Astrocyte (in vitro differentiated cells and primary cell): ENCODE measurements at regions not wholly inside any gene's neighbourhood (a gene's known extent, or its start where the extent isn't known, plus 50 kb on each side); places are given as distances from the start of the nearest gene placed in this dataset.

ENCODE experiments used
- EZH2 ChIP-seq: IDR thresholded peaks from 2 replicates; pipeline ENCODE4 v1.6.1; 2012; ENCODE audit warnings: mild to moderate bottlenecking, low read length, inconsistent platforms; ENCODE audit not compliant: insufficient read depth
- TF ChIP-seq, protein P1 (sequence below): IDR thresholded peaks from 2 replicates; pipeline ENCODE4 v1.5.1; 2011; ENCODE audit warnings: low read depth, mild to moderate bottlenecking, inconsistent platforms, low read length, moderate library complexity; ENCODE audit not compliant: insufficient read depth

DNA sequence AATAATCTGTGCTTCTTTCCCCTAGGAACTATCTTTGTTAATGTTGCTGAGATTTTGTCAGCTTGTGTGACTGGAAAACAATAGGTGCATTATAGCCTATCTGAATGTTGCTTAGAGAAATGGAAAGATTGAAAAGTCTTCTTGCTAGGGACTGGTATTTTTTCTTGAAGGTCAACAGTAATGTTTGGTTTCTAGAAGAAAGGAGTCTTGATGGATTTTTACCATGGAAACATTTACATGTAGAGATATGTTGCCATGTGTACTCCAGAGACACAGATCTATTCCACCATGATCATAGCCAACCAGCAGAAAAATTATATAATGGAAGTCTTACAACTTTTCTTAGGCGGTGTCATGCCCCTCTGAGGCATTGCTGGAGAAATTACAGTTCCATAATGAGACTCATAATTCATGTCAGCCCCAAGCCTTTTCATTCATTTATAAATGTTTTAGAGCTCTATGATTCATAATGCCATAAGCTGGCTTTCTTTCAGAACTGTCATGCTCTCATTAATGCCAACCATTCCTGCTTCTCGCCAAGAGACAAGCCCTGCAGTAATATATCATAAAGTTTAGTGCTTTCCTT, 175.1 kb upstream of the PTPRZ1 start:
- TF ChIP-seq, protein P1, sequence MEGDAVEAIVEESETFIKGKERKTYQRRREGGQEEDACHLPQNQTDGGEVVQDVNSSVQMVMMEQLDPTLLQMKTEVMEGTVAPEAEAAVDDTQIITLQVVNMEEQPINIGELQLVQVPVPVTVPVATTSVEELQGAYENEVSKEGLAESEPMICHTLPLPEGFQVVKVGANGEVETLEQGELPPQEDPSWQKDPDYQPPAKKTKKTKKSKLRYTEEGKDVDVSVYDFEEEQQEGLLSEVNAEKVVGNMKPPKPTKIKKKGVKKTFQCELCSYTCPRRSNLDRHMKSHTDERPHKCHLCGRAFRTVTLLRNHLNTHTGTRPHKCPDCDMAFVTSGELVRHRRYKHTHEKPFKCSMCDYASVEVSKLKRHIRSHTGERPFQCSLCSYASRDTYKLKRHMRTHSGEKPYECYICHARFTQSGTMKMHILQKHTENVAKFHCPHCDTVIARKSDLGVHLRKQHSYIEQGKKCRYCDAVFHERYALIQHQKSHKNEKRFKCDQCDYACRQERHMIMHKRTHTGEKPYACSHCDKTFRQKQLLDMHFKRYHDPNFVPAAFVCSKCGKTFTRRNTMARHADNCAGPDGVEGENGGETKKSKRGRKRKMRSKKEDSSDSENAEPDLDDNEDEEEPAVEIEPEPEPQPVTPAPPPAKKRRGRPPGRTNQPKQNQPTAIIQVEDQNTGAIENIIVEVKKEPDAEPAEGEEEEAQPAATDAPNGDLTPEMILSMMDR, result no peak
- no peak for TF ChIP-seq EZH2
